Hepatic stellate cell (primary cell): ENCODE measurements at regions not wholly inside any gene's neighbourhood (a gene's known extent, or its start where the extent isn't known, plus 50 kb on each side); places are given as distances from the start of the nearest gene placed in this dataset.

Source experiments
- DNase-seq: peaks from one replicate; pipeline ENCODE4 v3.0.0; 2011; ENCODE audit warnings: low spot score

GRCh38 chr3:194973366-194974000, 287.8 kb downstream of the FAM43A start:
- DNase-seq, result no peak

DNA sequence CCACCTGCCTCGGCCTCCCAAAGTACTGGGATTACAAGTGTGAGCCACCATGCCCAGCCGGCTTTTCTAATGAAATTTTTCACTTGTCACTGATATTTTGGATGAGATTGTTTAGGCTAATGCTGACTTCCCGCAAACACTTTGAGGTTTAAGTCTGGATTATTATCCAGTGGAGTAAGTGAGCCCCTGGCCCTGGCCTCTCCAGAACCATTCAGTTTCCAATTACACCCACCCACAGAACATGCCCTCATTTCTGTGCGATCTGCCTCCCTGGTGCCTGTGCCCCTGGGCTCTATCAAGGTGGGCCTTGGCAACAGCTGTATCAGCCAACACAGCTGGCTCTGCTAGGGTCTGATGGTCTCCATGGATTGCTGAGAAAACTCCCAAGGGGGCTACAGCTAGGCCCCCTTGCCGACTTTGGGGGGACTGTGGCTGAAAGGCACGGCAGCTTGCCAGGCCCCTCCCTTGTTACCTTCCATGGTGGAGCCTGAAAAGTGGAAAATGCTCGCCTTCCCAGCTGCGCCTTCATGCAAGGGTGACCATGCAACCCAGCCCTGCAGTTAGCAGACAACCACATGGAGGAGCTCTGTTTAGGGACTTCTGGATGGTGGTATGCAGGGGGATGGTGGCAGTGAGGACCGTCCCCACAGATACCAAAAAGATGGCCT, 288.9 kb downstream of the FAM43A start:
- no peak for DNase-seq

GRCh38 chr3:194976049-194976451, 290.4 kb downstream of the FAM43A start:
- no peak for DNase-seq

GRCh38 chr3:194976874-194977273, 291.2 kb downstream of the FAM43A start:
- DNase-seq, result no peak

- DNase-seq, result no peak
These were observed 291.7 kb downstream of the FAM43A start for GRCh38 chr3:194977356-194977755.

DNA sequence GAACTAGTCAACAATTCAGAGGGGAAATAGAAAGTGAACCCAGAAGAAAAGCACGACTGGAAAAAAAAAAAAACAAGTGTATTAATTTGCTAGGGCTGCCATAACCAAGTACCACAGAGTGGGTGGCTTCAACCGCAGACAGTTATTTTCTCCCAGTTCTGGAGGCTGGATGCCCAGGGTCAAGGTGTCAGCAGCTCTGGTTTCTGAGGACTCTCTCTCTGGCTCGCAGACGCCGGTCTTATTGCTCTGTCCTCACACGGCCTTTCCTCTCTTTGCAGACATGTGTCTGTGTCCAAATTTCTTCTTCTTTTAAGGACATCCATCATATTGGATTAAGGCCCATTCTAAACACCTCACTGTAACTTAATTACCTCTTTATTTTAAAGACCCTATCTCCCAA, 291.8 kb downstream of the XXYLT1 start:
- no peak for DNase-seq

- no peak for DNase-seq
These were observed 288.5 kb downstream of the XXYLT1 start for GRCh38 chr3:194982472-194982871.

- DNase-seq, result no peak
These were observed 287.8 kb downstream of the XXYLT1 start for GRCh38 chr3:194983121-194983520.

GRCh38 chr3:194983620-194984019, 287.3 kb downstream of the XXYLT1 start:
- DNase-seq, result no peak

DNA sequence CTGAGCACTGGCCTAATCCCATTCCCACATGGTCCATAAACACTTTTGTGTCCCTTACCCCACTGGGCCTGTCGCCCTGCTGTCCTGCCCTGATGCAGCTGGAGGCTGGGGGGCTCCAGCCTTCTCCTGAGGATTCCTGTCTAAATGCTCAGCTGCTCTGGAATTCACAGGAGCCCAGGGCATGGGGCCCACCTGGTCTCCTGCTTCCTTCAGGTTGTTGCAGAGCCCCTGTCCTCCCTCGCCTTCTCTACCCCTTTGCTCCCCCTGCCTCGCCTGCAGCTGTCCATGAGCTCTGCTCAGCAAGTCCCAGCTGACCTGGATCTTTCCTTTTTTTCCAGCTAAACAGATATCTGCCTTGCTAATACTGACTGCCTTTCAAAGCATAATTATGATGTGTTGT, 286.9 kb downstream of the XXYLT1 start:
- DNase-seq, result no peak

GRCh38 chr3:194984622-194985021, 286.3 kb downstream of the XXYLT1 start:
- DNase-seq, result no peak

- peak; percentile 60 for DNase-seq
These were observed 285.9 kb downstream of the XXYLT1 start for GRCh38 chr3:194985031-194985578.

- DNase-seq, result no peak
These were observed 284.5 kb downstream of the XXYLT1 start for GRCh38 chr3:194986208-194987043.

GRCh38 chr3:194987571-194988494, 283.1 kb downstream of the XXYLT1 start:
- no peak for DNase-seq

GRCh38 chr3:194988495-194989165, 282.3 kb downstream of the XXYLT1 start:
- no peak for DNase-seq

GRCh38 chr3:194989241-194989640, 281.7 kb downstream of the XXYLT1 start:
- DNase-seq, result no peak

- DNase-seq, result no peak
These were observed 280.3 kb downstream of the XXYLT1 start for GRCh38 chr3:194990454-194991337.

DNA sequence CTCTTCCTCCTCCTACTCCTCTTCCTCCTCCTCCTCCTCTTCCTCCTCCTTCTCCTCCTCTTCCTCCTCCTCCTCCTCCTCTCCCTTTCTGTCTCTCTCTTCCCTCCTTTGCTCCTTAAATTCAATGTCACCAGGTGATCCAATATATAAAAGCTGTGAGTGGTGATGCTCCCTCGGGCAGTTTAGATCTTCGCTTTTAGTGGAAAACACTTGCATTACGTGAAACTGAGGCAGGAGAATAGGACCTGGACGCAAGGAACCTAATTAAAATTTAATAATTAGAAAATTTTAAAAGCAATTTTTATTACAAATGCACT, 279.7 kb downstream of the XXYLT1 start:
- no peak for DNase-seq

DNA sequence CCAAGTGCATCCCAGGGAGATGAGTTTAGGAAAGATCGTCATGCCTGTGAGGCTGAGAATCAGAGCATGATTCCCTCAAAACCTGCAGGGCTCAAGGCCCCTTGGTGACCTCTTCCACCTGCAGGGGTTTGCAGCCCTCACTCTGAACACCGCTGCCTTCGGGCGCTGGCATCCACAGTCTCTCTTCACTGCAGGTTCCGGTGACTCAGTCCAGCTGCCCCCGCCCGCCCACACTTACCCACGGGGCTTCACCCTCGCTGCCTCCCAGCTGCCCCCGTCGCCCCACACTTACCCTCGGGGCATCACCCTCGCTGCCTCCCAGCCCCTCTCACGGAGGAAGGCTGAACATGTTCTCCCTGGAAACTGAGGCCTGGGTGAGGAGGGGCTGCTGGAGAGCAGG, 277.1 kb downstream of the XXYLT1 start:
- no peak for DNase-seq

GRCh38 chr3:194994551-194994981, 276.4 kb downstream of the XXYLT1 start:
- DNase-seq, result no peak
